H9 (cell line): ENCODE measurements at regions not wholly inside any gene's neighbourhood (a gene's known extent, or its start where the extent isn't known, plus 50 kb on each side); places are given as distances from the start of the nearest gene placed in this dataset.
A peak's percentile ranks its signal among the peaks of the same experiment; 100 is the strongest.

Experiments used
- DNase-seq: peaks from one replicate; pipeline ENCODE4 v3.0.0-alpha.2; 2017
- H2AFZ ChIP-seq: one replicate; pipeline ENCODE4 v1.6.1; 2013; ENCODE audit warnings: mild to moderate bottlenecking, low read length, control low read depth, moderate library complexity
- H2AK5ac ChIP-seq: 2 replicates; pipeline ENCODE4 v1.6.1; 2013; ENCODE audit warnings: low read length, control low read depth, mixed read lengths; ENCODE audit not compliant: insufficient read length
- H2BK120ac ChIP-seq: one replicate; pipeline ENCODE4 v1.6.1; 2013; ENCODE audit warnings: low read depth, mild to moderate bottlenecking, low read length, control low read depth, inconsistent platforms; ENCODE audit not compliant: poor library complexity, severe bottlenecking
- H2BK12ac ChIP-seq: 2 replicates; pipeline ENCODE4 v1.6.1; 2013; ENCODE audit warnings: low read length, control low read depth, mixed read lengths, low read depth; ENCODE audit not compliant: insufficient read length
- H2BK15ac ChIP-seq: 2 replicates; pipeline ENCODE4 v1.6.1; 2013; ENCODE audit warnings: low read depth, low read length, control low read depth
- H2BK20ac ChIP-seq: one replicate; pipeline ENCODE4 v1.6.1; 2013; ENCODE audit warnings: low read depth, mild to moderate bottlenecking, low read length, control low read depth, inconsistent platforms; ENCODE audit not compliant: poor library complexity, severe bottlenecking
- H2BK5ac ChIP-seq: 2 replicates; pipeline ENCODE4 v1.6.1; 2013; ENCODE audit warnings: low read length, control low read depth, mixed read lengths; ENCODE audit not compliant: insufficient read length
- H3K14ac ChIP-seq: 2 replicates; pipeline ENCODE4 v1.6.1; 2013; ENCODE audit warnings: low read length, control low read depth; ENCODE audit not compliant: insufficient read depth
- H3K18ac ChIP-seq: 2 replicates; pipeline ENCODE4 v1.6.1; 2013; ENCODE audit warnings: low read depth, mild to moderate bottlenecking, mixed read lengths, low read length, control low read depth; ENCODE audit not compliant: insufficient read length
- H3K23ac ChIP-seq: 2 replicates; pipeline ENCODE4 v1.6.1; 2013; ENCODE audit warnings: low read length, control low read depth, mixed read lengths, low read depth; ENCODE audit not compliant: insufficient read length
- H3K23me2 ChIP-seq: 2 replicates; pipeline ENCODE4 v1.6.1; 2013; ENCODE audit warnings: low read depth, mild to moderate bottlenecking, mixed read lengths, low read length, control low read depth; ENCODE audit not compliant: insufficient read length, poor library complexity, severe bottlenecking
- H3K27ac ChIP-seq: 2 replicates; pipeline ENCODE4 v1.5.1; 2013; ENCODE audit warnings: low read length, control low read depth, mixed read lengths, low read depth; ENCODE audit not compliant: insufficient read length
- H3K27me3 ChIP-seq: 2 replicates; pipeline ENCODE4 v1.6.1; 2013; ENCODE audit warnings: low read length, control low read depth, inconsistent platforms; ENCODE audit not compliant: insufficient read depth
- H3K4ac ChIP-seq: 2 replicates; pipeline ENCODE4 v1.6.1; 2013; ENCODE audit warnings: low read depth, mild to moderate bottlenecking, control low read depth, inconsistent platforms, low read length, moderate library complexity
- H3K4me1 ChIP-seq: 2 replicates; pipeline ENCODE4 v1.6.1; 2013; ENCODE audit warnings: low read length, control low read depth, inconsistent platforms; ENCODE audit not compliant: insufficient read depth
- H3K4me2 ChIP-seq: 2 replicates; pipeline ENCODE4 v1.6.1; 2013; ENCODE audit warnings: low read length, control low read depth, mixed read lengths; ENCODE audit not compliant: insufficient read length, insufficient read depth
- H3K56ac ChIP-seq: 2 replicates; pipeline ENCODE4 v1.6.1; 2013; ENCODE audit warnings: low read depth, mild to moderate bottlenecking, mixed read lengths, low read length, control low read depth; ENCODE audit not compliant: insufficient read length
- H3K79me1 ChIP-seq: 2 replicates; pipeline ENCODE4 v1.6.1; 2013; ENCODE audit warnings: low read depth, mild to moderate bottlenecking, moderate library complexity, low read length, control low read depth, inconsistent platforms; ENCODE audit not compliant: insufficient read depth, poor library complexity, severe bottlenecking
- H3K79me2 ChIP-seq: 2 replicates; pipeline ENCODE4 v1.6.1; 2013; ENCODE audit warnings: low read length, control low read depth, inconsistent platforms; ENCODE audit not compliant: insufficient read depth
- H3K9ac ChIP-seq: 2 replicates; pipeline ENCODE4 v1.6.1; 2013; ENCODE audit warnings: low read length, control low read depth, mixed read lengths; ENCODE audit not compliant: insufficient read length; ENCODE audit errors: extremely low read depth
- H3K9me3 ChIP-seq: one replicate; pipeline ENCODE4 v1.6.1; 2013; ENCODE audit warnings: low read depth, low read length, inconsistent platforms; ENCODE audit not compliant: control insufficient read depth
- H3T11ph ChIP-seq: one replicate; pipeline ENCODE4 v1.6.1; 2013; ENCODE audit warnings: mild to moderate bottlenecking, low read length, control low read depth, inconsistent platforms
- H4K20me1 ChIP-seq: one replicate; pipeline ENCODE4 v1.6.1; 2013; ENCODE audit not compliant: control insufficient read depth, insufficient read length, insufficient read depth
- H4K5ac ChIP-seq: 2 replicates; pipeline ENCODE4 v1.6.1; 2013; ENCODE audit warnings: low read depth, mild to moderate bottlenecking, mixed read lengths, low read length, control low read depth; ENCODE audit not compliant: insufficient read length
- H4K8ac ChIP-seq: replicated peaks from 2 replicates; pipeline ENCODE4 v1.6.1; 2013; ENCODE audit warnings: low read length, control low read depth, mixed read lengths, low read depth; ENCODE audit not compliant: insufficient read length
- H4K91ac ChIP-seq: 2 replicates; pipeline ENCODE4 v1.6.1; 2013; ENCODE audit warnings: low read depth, mild to moderate bottlenecking, moderate library complexity, mixed read lengths, low read length, control low read depth; ENCODE audit not compliant: insufficient read length
- H3K27ac Mint-ChIP-seq, 3 experiments: 2 replicates in 2 of 3; 3 replicates in 1 of 3; pipeline ENCODE4 v1.8.0; 2020 to 2021; ENCODE audit warnings: mixed read lengths in 3 of 3, mild to moderate bottlenecking in 1 of 3, moderate library complexity in 1 of 3
- H3K27me3 Mint-ChIP-seq: 2 replicates; pipeline ENCODE4 v1.8.0; 2021; ENCODE audit warnings: low read depth, mild to moderate bottlenecking, moderate library complexity, mixed read lengths
- H3K36me3 Mint-ChIP-seq, 3 experiments: 2 replicates in 2 of 3; 3 replicates in 1 of 3; pipeline ENCODE4 v1.8.0; 2020 to 2021; ENCODE audit warnings: low read depth in 3 of 3, mixed read lengths in 3 of 3; ENCODE audit not compliant: insufficient read depth in 1 of 3
- H3K4me1 Mint-ChIP-seq, 2 experiments: 2 replicates each; pipeline ENCODE4 v1.8.0; 2020; ENCODE audit warnings: mixed read lengths in 2 of 2
- H3K4me3 Mint-ChIP-seq, 2 experiments: 2 replicates in 1 of 2; 3 replicates in 1 of 2; pipeline ENCODE4 v1.8.0; 2020 to 2021; ENCODE audit warnings: mild to moderate bottlenecking in 2 of 2, mixed read lengths in 2 of 2, moderate library complexity in 1 of 2
- H3K9me3 Mint-ChIP-seq, 2 experiments: 2 replicates in 1 of 2; 3 replicates in 1 of 2; pipeline ENCODE4 v1.8.0; 2020; ENCODE audit warnings: mild to moderate bottlenecking in 2 of 2, mixed read lengths in 2 of 2, moderate library complexity in 1 of 2
- CTCF ChIP-seq: fragments of 200-600 bp; sonication (generic); conservative IDR thresholded peaks from 3 replicates; pipeline ENCODE4 v1.8.0; 2021; ENCODE audit warnings: antibody characterized with exemption, mild to moderate bottlenecking
- WGBS: extraction: QIAGEN DNeasy Blood & Tissue Kit; methylation state at CpG from one replicate; pipeline ENCODE4 v1.1.7; 2013; ENCODE audit warnings: missing lambda C conversion rate, low lambda C conversion rate, mixed read lengths; ENCODE audit not compliant: insufficient read length; ENCODE audit errors: extremely low coverage; 5-methylcytosine and 5-hydroxymethylcytosine counted together

GRCh38 chr9:89978185-89978584 is 373.4 kb downstream of the GADD45G start:
- Histone ChIP-seq H2AFZ (no peak overlapping the region), H2AK5ac (no peak overlapping the region), H4K20me1 (no peaks in the 10 kb centered on the region), H3K4me1 (no peaks in the 10 kb centered on the region), H2BK20ac (no peak overlapping the region), H3K4me2 (no peak overlapping the region), H4K91ac (no peak overlapping the region), H3K23ac (no peak overlapping the region), H3K14ac (no peak overlapping the region), H3K56ac (no peak overlapping the region), H3T11ph (no peak overlapping the region), H3K23me2 (no peaks in the 10 kb centered on the region), H3K27me3 (no peaks in the 10 kb centered on the region), H3K18ac (no peak overlapping the region), H2BK12ac (no peak overlapping the region), H3K9me3 (no peaks in the 10 kb centered on the region), H3K79me2 (no peaks in the 10 kb centered on the region), H2BK5ac (no peak overlapping the region), H3K79me1 (no peaks in the 10 kb centered on the region), H4K5ac (no peak overlapping the region), H4K8ac (no peak overlapping the region), H3K9ac (no peak overlapping the region), H2BK15ac (no peak overlapping the region), H2BK120ac (no peak overlapping the region), H3K4ac (no peak overlapping the region), H3K27ac (no peak overlapping the region)
- H3K9me3 Mint-ChIP-seq, result no peaks in the 10 kb centered on the region; a peak in 1 of 5 replicates
- DNase-seq, result peak; percentile 53
- WGBS, result no CpG with 5 or more reads among the region's 4 CpGs
- H3K4me3 Mint-ChIP-seq, result no peak overlapping the region
- no peak overlapping the region for H3K27ac Mint-ChIP-seq
- peak; percentile 58 for TF ChIP-seq CTCF
- H3K36me3 Mint-ChIP-seq, result no peaks in the 10 kb centered on the region
- peaks cover 2 to 3% of the 10 kb centered on the region in 2 experiments for H3K4me1 Mint-ChIP-seq
- H3K27me3 Mint-ChIP-seq, result peaks cover 3% of the 10 kb centered on the region; the same call in 1 of the 2 replicates
